ENCODE measurements at regions not wholly inside any gene's neighbourhood (a gene's known extent, or its start where the extent isn't known, plus 50 kb on each side); places are given as distances from the start of the nearest gene placed in this dataset.
"Not testable (repeated sequence)": the region's sequence is repeated elsewhere in the genome, so short reads cannot be mapped to it uniquely, and the experiment has no call there.

- DNase-seq (ENCODE audit: low spot score) = no peak
Measured at GRCh38 chr2:67571785-67572718, 174.9 kb downstream of the ETAA1 start.

DNA sequence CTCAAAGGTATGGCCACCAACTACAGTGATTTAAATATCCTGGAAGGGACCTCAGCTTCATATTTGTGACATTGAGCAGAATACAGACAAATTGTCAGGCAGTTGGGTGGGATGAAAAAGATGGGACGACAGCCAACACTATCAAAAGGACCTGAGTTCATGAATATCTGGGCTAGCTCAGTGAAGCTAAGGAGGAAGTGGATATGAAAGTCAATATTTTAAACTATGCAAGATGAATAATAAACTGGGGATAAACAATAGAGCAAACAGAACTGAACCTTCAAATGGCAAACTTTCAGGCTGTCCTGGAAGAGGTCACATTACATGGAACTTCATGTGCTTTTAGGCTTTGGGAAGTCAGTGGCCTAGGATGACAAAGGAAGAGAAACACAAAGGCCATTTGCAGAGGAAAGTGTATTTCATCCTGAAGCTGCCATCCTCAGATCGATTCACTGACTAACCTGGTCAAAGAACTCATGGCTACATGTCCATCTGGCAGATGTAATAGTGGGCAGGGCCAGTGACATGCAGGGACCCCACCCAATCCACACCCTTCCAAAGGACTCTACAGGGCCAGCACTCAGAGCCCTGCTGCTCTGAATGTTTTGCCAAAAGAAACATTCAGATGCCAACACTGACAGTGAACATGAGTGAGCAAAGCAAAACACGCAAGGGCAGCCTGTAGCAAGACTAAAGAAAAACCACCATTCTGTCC, 175.7 kb downstream of the ETAA1 start:
- no peak for DNase-seq (ENCODE audit: low spot score)

- DNase-seq (ENCODE audit: low spot score) = no peak
Measured at GRCh38 chr2:67574230-67574629, 177.1 kb downstream of the ETAA1 start.

- DNase-seq (ENCODE audit: low spot score) = no peak
Measured at GRCh38 chr2:67576226-67576625, 179.1 kb downstream of the ETAA1 start.

DNA sequence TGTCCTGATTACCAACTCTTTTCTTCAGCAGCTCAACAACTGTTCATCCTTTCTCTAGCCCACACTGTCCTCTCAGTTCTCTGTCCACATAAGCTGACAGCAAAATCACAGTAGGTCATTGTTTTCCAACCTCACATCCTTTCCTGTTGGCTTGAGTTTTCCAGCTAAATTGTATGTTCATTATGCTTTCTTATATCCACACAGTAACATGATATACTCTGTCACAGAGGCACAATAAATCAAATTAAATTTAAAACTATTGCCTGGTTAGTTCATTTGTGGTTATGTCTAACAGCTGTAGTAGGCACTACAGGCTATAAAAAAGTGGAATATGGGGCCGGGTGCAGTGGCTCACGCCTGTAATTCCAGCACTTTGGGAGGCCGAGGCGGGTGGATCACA, 179.9 kb downstream of the ETAA1 start:
- DNase-seq (ENCODE audit: low spot score) = no peak

- no peak for DNase-seq (ENCODE audit: low spot score)
Measured at GRCh38 chr2:67579216-67579615, 182.1 kb downstream of the ETAA1 start.

GRCh38 chr2:67579806-67580205, 182.7 kb downstream of the ETAA1 start:
- DNase-seq (ENCODE audit: low spot score) = no peak

- peak; percentile 62 for DNase-seq (ENCODE audit: low spot score)
Measured at GRCh38 chr2:67581751-67582150, 184.6 kb downstream of the ETAA1 start.

GRCh38 chr2:67583185-67583584, 186.1 kb downstream of the ETAA1 start:
- DNase-seq (ENCODE audit: low spot score) = no peak

- DNase-seq (ENCODE audit: low spot score) = no peak
Measured at GRCh38 chr2:67585400-67585799, 188.3 kb downstream of the ETAA1 start.

DNA sequence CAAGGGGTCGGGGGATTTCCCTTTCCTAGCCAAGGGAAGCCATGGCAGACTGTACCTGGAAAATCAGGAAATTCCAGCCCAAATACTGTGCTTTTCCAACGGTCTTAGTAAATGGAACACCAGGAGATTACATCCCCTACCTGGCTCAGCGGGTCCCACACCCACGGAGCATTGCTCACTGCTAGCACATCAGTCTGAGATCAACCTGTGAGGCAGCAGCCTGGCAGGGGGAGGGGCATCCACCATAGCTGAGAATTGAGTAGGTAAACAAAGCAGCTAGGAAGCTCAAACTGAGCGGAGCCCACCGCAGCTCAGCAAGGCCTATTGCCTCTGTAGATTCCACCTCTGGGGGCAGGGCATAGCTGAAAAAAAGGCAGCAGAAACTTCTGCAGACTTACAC, 192.0 kb downstream of the ETAA1 start:
- not testable (repeated sequence) for DNase-seq (ENCODE audit: low spot score)

DNA sequence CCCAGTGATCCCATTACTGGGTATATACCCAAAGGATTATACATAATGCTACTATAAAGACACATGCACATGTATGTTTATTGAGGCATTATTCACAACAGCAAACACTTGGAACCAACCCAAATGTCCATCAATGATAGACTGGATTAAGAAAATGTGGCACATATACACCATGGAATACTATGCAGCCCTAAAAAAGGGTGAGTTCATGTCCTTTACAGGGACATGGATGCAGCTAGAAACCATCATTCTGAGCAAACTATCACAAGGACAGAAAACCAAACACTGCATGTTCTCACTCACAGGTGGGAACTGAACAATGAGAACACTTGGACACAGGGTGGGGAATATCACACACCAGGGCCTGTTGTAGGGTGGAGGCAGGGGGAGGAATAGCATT, 197.4 kb downstream of the ETAA1 start:
- DNase-seq (ENCODE audit: low spot score) = not testable (repeated sequence)

DNA sequence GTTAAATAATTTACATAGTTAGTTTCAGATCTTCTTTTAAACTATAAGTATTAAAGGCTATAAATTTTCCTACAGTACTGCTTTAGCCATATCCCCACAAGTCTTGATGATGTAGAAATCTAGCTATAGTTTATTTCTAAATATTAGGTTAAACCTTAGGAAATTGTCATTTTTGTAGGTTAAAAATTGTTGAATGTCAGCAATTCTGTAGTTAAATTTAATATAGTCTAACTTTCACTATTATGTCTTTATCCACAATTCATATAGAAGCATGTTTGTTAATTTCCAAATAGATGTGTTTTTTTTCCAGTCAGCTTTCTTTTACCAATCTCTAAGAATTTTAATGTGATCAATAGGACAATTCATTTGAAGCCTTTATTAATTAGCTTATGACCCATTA, 199.7 kb downstream of the ETAA1 start:
- DNase-seq (ENCODE audit: low spot score) = no peak

DNA sequence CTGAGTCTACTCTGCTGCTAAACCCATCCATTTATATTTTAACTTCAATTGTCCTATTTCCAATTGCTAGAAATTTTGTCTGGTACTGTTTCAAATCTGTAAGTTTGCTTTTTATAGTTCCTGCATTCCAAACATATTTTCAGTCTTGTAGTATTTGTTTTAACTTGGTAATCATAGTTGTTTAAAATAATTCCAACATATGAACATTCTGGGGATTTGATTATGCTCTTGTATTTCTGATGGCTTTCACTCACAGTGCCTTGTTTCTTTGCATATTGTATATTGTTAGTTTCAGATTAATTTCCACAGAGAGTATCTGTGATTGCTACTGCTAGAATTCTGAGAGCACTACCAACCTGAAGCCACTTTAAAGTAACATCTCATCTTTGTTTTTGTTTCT, 202.4 kb downstream of the ETAA1 start:
- DNase-seq (ENCODE audit: low spot score) = no peak

DNA sequence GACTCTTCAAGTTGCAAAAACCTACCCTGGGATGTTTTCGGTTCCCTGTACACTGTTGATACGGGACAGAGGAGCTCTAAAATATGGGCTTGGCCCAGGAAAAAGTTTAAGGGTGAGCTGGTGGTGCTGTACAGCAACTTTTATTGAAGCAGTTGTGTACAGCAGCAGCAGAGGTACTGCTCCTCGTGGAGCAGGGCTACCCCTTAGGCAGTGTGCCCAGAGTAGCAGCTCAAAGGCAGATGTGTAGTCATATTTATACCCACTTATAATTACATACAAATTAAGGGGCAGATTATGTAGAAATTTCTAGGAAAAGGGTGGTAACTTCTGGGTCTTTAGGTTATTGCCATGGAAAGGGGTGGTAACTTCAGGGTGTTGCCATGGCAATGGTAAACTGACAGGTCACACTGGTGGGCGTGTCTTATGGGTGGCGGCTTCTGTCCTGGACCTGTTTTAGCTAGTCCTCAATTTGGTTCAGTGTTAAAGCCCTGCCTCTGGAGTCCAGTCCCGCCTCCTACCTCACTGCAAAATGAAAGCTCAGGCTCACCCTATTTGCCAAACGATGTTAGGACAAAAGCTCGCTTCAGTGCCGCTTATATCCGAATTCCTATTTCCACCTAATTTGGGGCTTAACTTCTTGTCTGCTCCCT, 203.2 kb downstream of the ETAA1 start:
- peak; percentile 41 for DNase-seq (ENCODE audit: low spot score)

GRCh38 chr2:67600946-67601345, 203.8 kb downstream of the ETAA1 start:
- no peak for DNase-seq (ENCODE audit: low spot score)

DNA sequence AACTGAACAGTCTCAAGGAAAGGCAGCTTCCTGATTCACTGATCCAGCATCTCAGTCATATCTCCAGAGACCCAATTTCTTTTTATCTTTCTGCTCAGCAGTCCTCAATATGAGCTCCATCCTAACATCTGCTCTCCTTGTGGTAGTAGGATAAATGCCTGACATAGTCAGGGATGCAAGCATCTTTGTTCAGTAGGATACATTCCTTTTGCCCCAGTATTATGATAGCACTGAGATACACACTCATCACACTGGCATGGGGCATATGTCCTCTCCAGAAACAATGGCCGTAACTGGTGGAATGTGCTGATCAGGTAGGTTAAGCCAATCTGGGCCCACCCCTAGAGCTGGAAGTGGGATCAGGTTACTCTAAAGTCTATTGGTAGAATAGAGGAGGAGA, 207.2 kb downstream of the ETAA1 start:
- DNase-seq (ENCODE audit: low spot score) = peak; percentile 14

GRCh38 chr2:67612576-67613042, 215.5 kb downstream of the ETAA1 start:
- peak; percentile 28 for DNase-seq (ENCODE audit: low spot score)

- DNase-seq (ENCODE audit: low spot score) = no peak
Measured at GRCh38 chr2:67613227-67613626, 216.1 kb downstream of the ETAA1 start.

GRCh38 chr2:67614454-67614853, 217.3 kb downstream of the ETAA1 start:
- DNase-seq (ENCODE audit: low spot score) = no peak

- DNase-seq (ENCODE audit: low spot score) = no peak
Measured at GRCh38 chr2:67616749-67617148, 219.6 kb downstream of the ETAA1 start.

- no peak for DNase-seq (ENCODE audit: low spot score)
Measured at GRCh38 chr2:67619204-67619603, 222.1 kb downstream of the ETAA1 start.

DNA sequence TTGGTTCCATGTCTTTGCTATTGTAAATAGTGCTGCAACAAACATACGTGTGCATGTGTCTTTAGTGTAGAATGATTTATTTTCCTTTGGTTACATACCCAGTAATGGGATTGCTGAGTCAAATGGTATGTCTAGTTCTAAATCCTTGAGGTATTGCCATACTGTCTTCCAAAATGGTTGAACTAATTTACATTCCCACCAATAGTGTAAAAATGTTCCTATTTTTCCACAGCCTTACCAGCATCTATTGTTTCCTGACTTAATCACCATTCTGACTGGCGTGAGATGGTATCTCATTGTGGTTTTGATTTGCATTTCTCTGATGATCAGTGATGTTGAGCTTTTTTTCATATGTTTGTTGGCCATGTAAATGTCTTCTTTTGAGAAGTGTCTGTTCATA, 226.6 kb downstream of the ETAA1 start:
- not testable (repeated sequence) for DNase-seq (ENCODE audit: low spot score)

All from iPS-NIHi11 (cell line).